ENCODE measurements at regions not wholly inside any gene's neighbourhood (a gene's known extent, or its start where the extent isn't known, plus 50 kb on each side); places are given as distances from the start of the nearest gene placed in this dataset.

- Histone ChIP-seq H3K9ac (ENCODE audit: low read length in 3 of 3) (no peak overlapping the region), H3K27ac (ENCODE audit: low read depth in 2 of 2, low read length in 2 of 2) (no peak overlapping the region), H3K27me3 (ENCODE audit: control insufficient read depth, insufficient read depth, low read length) (no peaks in the 10 kb centered on the region), H3K36me3 (ENCODE audit: control insufficient read depth in 2 of 3, insufficient read depth in 3 of 3, low read length in 3 of 3) (no peaks in the 10 kb centered on the region), H3K9me3 (ENCODE audit: control insufficient read depth in 2 of 3, insufficient read depth in 1 of 3, low read length in 3 of 3) (no peaks in the 10 kb centered on the region), H3K4me1 (ENCODE audit: control insufficient read depth in 2 of 3, insufficient read depth in 2 of 3, low read depth in 1 of 3, low read length in 3 of 3) (no peaks in the 10 kb centered on the region), H3K4me3 (ENCODE audit: low read length in 3 of 3) (no peak overlapping the region)
- DNase-seq, result no peak
- no peak for FAIRE-seq
- intact Hi-C loops (cut with DNase I), result no loop called here
- no peak for TF ChIP-seq CTCF (IDR thresholded peaks at IDR 0.05; ENCODE audit: borderline replicate concordance, extremely low read depth, insufficient read depth)
These were observed 249.7 kb upstream of the TTC29 start for GRCh38 chr4:147195386-147195785.

- H3K9me3 ChIP-seq (ENCODE audit: control insufficient read depth in 2 of 3, insufficient read depth in 1 of 3, low read length in 3 of 3), result no peaks in the 10 kb centered on the region
- intact Hi-C loops (cut with DNase I), result no loop called here
- no peak overlapping the region for H3K4me3 ChIP-seq (ENCODE audit: low read length in 3 of 3)
- peak in 2 of 5 donors; percentile 16 to 33 for DNase-seq
- no peak overlapping the region for H3K9ac ChIP-seq (ENCODE audit: low read length in 3 of 3)
- no peak for TF ChIP-seq CTCF (IDR thresholded peaks at IDR 0.05; ENCODE audit: borderline replicate concordance, extremely low read depth, insufficient read depth)
- no peaks in the 10 kb centered on the region for H3K36me3 ChIP-seq (ENCODE audit: control insufficient read depth in 2 of 3, insufficient read depth in 3 of 3, low read length in 3 of 3)
- no peaks in the 10 kb centered on the region for H3K4me1 ChIP-seq (ENCODE audit: control insufficient read depth in 2 of 3, insufficient read depth in 2 of 3, low read depth in 1 of 3, low read length in 3 of 3)
- FAIRE-seq, result no peak
- H3K27me3 ChIP-seq (ENCODE audit: control insufficient read depth, insufficient read depth, low read length), result no peaks in the 10 kb centered on the region
- no peak overlapping the region for H3K27ac ChIP-seq (ENCODE audit: low read depth in 2 of 2, low read length in 2 of 2)
These were observed 252.9 kb upstream of the TTC29 start for GRCh38 chr4:147198411-147199051.

- intact Hi-C loops (cut with DNase I), result no loop called here
- no peak for TF ChIP-seq CTCF (IDR thresholded peaks at IDR 0.05; ENCODE audit: borderline replicate concordance, extremely low read depth, insufficient read depth)
- Histone ChIP-seq H3K27me3 (ENCODE audit: control insufficient read depth, insufficient read depth, low read length) (no peaks in the 10 kb centered on the region), H3K9me3 (ENCODE audit: control insufficient read depth in 2 of 3, insufficient read depth in 1 of 3, low read length in 3 of 3) (no peaks in the 10 kb centered on the region), H3K27ac (ENCODE audit: low read depth in 2 of 2, low read length in 2 of 2) (no peak overlapping the region), H3K36me3 (ENCODE audit: control insufficient read depth in 2 of 3, insufficient read depth in 3 of 3, low read length in 3 of 3) (no peaks in the 10 kb centered on the region), H3K4me3 (ENCODE audit: low read length in 3 of 3) (no peak overlapping the region), H3K9ac (ENCODE audit: low read length in 3 of 3) (no peak overlapping the region), H3K4me1 (ENCODE audit: control insufficient read depth in 2 of 3, insufficient read depth in 2 of 3, low read depth in 1 of 3, low read length in 3 of 3) (no peaks in the 10 kb centered on the region)
- DNase-seq, result peak in 1 of 5 donors; percentile 7
- no peak for FAIRE-seq
These were observed 255.4 kb upstream of the TTC29 start for GRCh38 chr4:147201016-147201415.

GRCh38 chr4:147206807-147207206 is 261.1 kb upstream of the TTC29 start:
- intact Hi-C loops (cut with DNase I), result no loop called here
- FAIRE-seq, result no peak
- Histone ChIP-seq H3K9ac (ENCODE audit: low read length in 3 of 3) (no peak overlapping the region), H3K4me3 (ENCODE audit: low read length in 3 of 3) (no peak overlapping the region), H3K27me3 (ENCODE audit: control insufficient read depth, insufficient read depth, low read length) (no peaks in the 10 kb centered on the region), H3K27ac (ENCODE audit: low read depth in 2 of 2, low read length in 2 of 2) (no peak overlapping the region), H3K9me3 (ENCODE audit: control insufficient read depth in 2 of 3, insufficient read depth in 1 of 3, low read length in 3 of 3) (no peaks in the 10 kb centered on the region), H3K4me1 (ENCODE audit: control insufficient read depth in 2 of 3, insufficient read depth in 2 of 3, low read depth in 1 of 3, low read length in 3 of 3) (no peaks in the 10 kb centered on the region), H3K36me3 (ENCODE audit: control insufficient read depth in 2 of 3, insufficient read depth in 3 of 3, low read length in 3 of 3) (no peaks in the 10 kb centered on the region)
- DNase-seq, result no peak
- TF ChIP-seq CTCF (IDR thresholded peaks at IDR 0.05; ENCODE audit: borderline replicate concordance, extremely low read depth, insufficient read depth), result no peak

Data from kidney (tissue), 13 donors.